ENCODE measurements at regions not wholly inside any gene's neighbourhood (a gene's known extent, or its start where the extent isn't known, plus 50 kb on each side); places are given as distances from the start of the nearest gene placed in this dataset.

- DNase-seq (ENCODE audit: low read depth in 2 of 2): no peak
Observed at GRCh38 chr11:116078101-116078591, 573.9 kb upstream of the CADM1 start.

GRCh38 chr11:116077092-116077491, 572.9 kb upstream of the CADM1 start:
- DNase-seq (ENCODE audit: low read depth in 2 of 2): no peak

- DNase-seq (ENCODE audit: low read depth in 2 of 2): no peak
Observed at GRCh38 chr11:116073854-116074837, 569.9 kb upstream of the CADM1 start.

GRCh38 chr11:116072601-116073410, 568.6 kb upstream of the CADM1 start:
- DNase-seq (ENCODE audit: low read depth in 2 of 2): no peak

GRCh38 chr11:116072133-116072532, 567.9 kb upstream of the CADM1 start:
- no peak for DNase-seq (ENCODE audit: low read depth in 2 of 2)

GRCh38 chr11:116071241-116071640, 567.0 kb upstream of the CADM1 start:
- no peak for DNase-seq (ENCODE audit: low read depth in 2 of 2)

GRCh38 chr11:116070520-116070919, 566.3 kb upstream of the CADM1 start:
- DNase-seq (ENCODE audit: low read depth in 2 of 2): no peak

- DNase-seq (ENCODE audit: low read depth in 2 of 2): no peak
Observed at GRCh38 chr11:116066777-116067176, 562.6 kb upstream of the CADM1 start.

GRCh38 chr11:116065986-116066385, 561.8 kb upstream of the CADM1 start:
- no peak for DNase-seq (ENCODE audit: low read depth in 2 of 2)

GRCh38 chr11:116065191-116065895, 561.1 kb upstream of the CADM1 start:
- DNase-seq (ENCODE audit: low read depth in 2 of 2): no peak

GRCh38 chr11:116062490-116063171, 558.4 kb upstream of the CADM1 start:
- no peak for DNase-seq (ENCODE audit: low read depth in 2 of 2)

- no peak for DNase-seq (ENCODE audit: low read depth in 2 of 2)
Observed at GRCh38 chr11:116062129-116062489, 557.9 kb upstream of the CADM1 start.

GRCh38 chr11:116061322-116061721, 557.1 kb upstream of the CADM1 start:
- DNase-seq (ENCODE audit: low read depth in 2 of 2): no peak

- no peak for DNase-seq (ENCODE audit: low read depth in 2 of 2)
Observed at GRCh38 chr11:116059919-116060318, 555.7 kb upstream of the CADM1 start.

- no peak for DNase-seq (ENCODE audit: low read depth in 2 of 2)
Observed at GRCh38 chr11:116057000-116057399, 552.8 kb upstream of the CADM1 start.

GRCh38 chr11:116055064-116055463, 550.8 kb upstream of the CADM1 start:
- no peak for DNase-seq (ENCODE audit: low read depth in 2 of 2)

GRCh38 chr11:116053548-116053919, 549.3 kb upstream of the CADM1 start:
- DNase-seq (ENCODE audit: low read depth in 2 of 2): no peak

- no peak for DNase-seq (ENCODE audit: low read depth in 2 of 2)
Observed at GRCh38 chr11:116052603-116053547, 548.7 kb upstream of the CADM1 start.

GRCh38 chr11:116051494-116051893, 547.3 kb upstream of the CADM1 start:
- DNase-seq (ENCODE audit: low read depth in 2 of 2): no peak

GRCh38 chr11:116049383-116049782, 545.2 kb upstream of the CADM1 start:
- DNase-seq (ENCODE audit: low read depth in 2 of 2): no peak

All from activated CD4-positive, alpha-beta T cell treated with anti-CD3 and anti-CD28 coated beads for 24 hours (primary cell).